HG03103 (cell line): ENCODE measurements at regions not wholly inside any gene's neighbourhood (a gene's known extent, or its start where the extent isn't known, plus 50 kb on each side); places are given as distances from the start of the nearest gene placed in this dataset.
"Not testable (repeated sequence)": the region's sequence is repeated elsewhere in the genome, so short reads cannot be mapped to it uniquely, and the experiment has no call there.

Source experiments
- ATAC-seq: cut with Tn5 transposase; IDR thresholded peaks from one replicate; pipeline ENCODE4 v1.9.1; 2021; ENCODE audit warnings: low read depth; ENCODE audit not compliant: unreplicated experiment

GRCh38 chr3:5775100-5775499, 587.6 kb downstream of the EDEM1 start:
- not testable (repeated sequence) for ATAC-seq

- ATAC-seq: no peak
Measured at GRCh38 chr3:5784690-5785089, 597.2 kb downstream of the EDEM1 start.

- ATAC-seq: no peak
Measured at GRCh38 chr3:5787861-5788488, 600.5 kb downstream of the EDEM1 start.

GRCh38 chr3:5788496-5788895, 601.0 kb downstream of the EDEM1 start:
- ATAC-seq: no peak

GRCh38 chr3:5791558-5791957, 604.1 kb downstream of the EDEM1 start:
- ATAC-seq: no peak

- ATAC-seq: no peak
Measured at GRCh38 chr3:5796541-5796940, 609.0 kb downstream of the EDEM1 start.

- no peak for ATAC-seq
Measured at GRCh38 chr3:5798809-5799208, 611.3 kb downstream of the EDEM1 start.

- no peak for ATAC-seq
Measured at GRCh38 chr3:5799398-5799797, 611.9 kb downstream of the EDEM1 start.

- no peak for ATAC-seq
Measured at GRCh38 chr3:5800965-5801364, 613.5 kb downstream of the EDEM1 start.

GRCh38 chr3:5806192-5806591, 618.7 kb downstream of the EDEM1 start:
- ATAC-seq: no peak

- ATAC-seq: no peak
Measured at GRCh38 chr3:5809586-5810246, 622.2 kb downstream of the EDEM1 start.

- no peak for ATAC-seq
Measured at GRCh38 chr3:5811016-5811415, 623.5 kb downstream of the EDEM1 start.

GRCh38 chr3:5813521-5813920, 626.0 kb downstream of the EDEM1 start:
- no peak for ATAC-seq

GRCh38 chr3:5822843-5823242, 635.3 kb downstream of the EDEM1 start:
- ATAC-seq: no peak

GRCh38 chr3:5826467-5826866, 639.0 kb downstream of the EDEM1 start:
- ATAC-seq: no peak

- no peak for ATAC-seq
Measured at GRCh38 chr3:5828251-5828650, 640.7 kb downstream of the EDEM1 start.

- ATAC-seq: no peak
Measured at GRCh38 chr3:5840056-5840455, 652.5 kb downstream of the EDEM1 start.

GRCh38 chr3:5841599-5841998, 654.1 kb downstream of the EDEM1 start:
- no peak for ATAC-seq

GRCh38 chr3:5846261-5846660, 658.8 kb downstream of the EDEM1 start:
- no peak for ATAC-seq

- ATAC-seq: no peak
Measured at GRCh38 chr3:5861151-5861550, 673.6 kb downstream of the EDEM1 start.

GRCh38 chr3:5874931-5875341, 687.4 kb downstream of the EDEM1 start:
- ATAC-seq: no peak

GRCh38 chr3:5888851-5889250, 701.3 kb downstream of the EDEM1 start:
- ATAC-seq: no peak
